Tibial nerve (tissue), 3 donors: ENCODE measurements at regions not wholly inside any gene's neighbourhood (a gene's known extent, or its start where the extent isn't known, plus 50 kb on each side); places are given as distances from the start of the nearest gene placed in this dataset.

Source experiments
- CTCF ChIP-seq, 5 experiments: fragments of 200-600 bp in 3 of 5; fragments of 450-650 bp in 2 of 5; sonication (generic) in 3 of 5; IDR thresholded peaks; one replicate each; pipeline ENCODE4 v1.5.1; 2016 to 2019; ENCODE audit warnings: antibody characterized with exemption in 5 of 5, mild to moderate bottlenecking in 3 of 5, moderate library complexity in 2 of 5
- POLR2A ChIP-seq, 2 donors: fragments of 450-650 bp; IDR thresholded peaks; one replicate each; pipeline ENCODE4 v1.6.1; 2017; ENCODE audit warnings: antibody characterized with exemption in 2 of 2, mild to moderate bottlenecking in 2 of 2, moderate library complexity in 2 of 2

DNA sequence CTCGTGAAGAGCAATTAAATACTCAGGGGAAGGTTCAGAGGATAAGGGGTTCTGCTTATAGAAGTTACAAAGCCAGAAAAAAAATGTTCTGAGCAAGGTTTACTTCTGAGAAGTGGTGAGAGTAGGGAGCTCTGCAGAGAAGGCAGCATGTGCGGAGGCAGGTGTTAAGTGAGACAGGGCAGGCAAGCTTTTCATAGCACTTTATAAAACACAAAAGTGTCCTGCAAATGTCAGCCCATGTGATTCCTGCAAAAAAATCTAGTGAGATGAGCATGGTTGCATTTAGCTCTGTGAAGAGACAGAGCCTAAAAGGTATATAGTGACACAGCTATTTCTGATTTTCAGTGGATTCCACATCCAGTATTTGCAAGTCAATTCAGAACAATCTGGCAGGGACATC is 223.8 kb upstream of the SYT4 start:
- TF ChIP-seq CTCF (IDR thresholded peaks at IDR 0.05) (no peak), POLR2A (IDR thresholded peaks at IDR 0.05) (no peak)
